ENCODE measurements at regions not wholly inside any gene's neighbourhood (a gene's known extent, or its start where the extent isn't known, plus 50 kb on each side); places are given as distances from the start of the nearest gene placed in this dataset.

DNA sequence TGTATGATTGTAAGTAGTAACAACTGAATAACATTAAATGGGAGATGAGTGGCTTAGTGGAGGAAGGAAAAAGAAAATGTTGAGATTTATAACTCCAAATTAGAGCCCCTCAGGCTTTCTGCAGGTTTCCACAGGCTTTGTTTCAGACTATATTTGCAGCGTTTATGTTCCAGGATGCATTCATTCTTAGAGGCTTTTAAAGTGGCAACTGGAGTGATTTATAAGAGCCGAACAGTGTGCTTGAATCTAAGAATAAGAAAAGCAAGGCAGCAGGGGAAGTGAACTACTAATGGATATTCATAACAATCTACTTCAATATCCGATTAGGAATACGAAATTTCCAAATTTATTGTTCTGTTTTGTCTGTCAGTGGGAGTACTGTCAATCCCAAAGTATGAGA lies 91.0 kb downstream of the UFM1 start:
- peaks cover 0 to 2% (median 2%) of the 10 kb centered on the region in 7 donors for H3K9me3 Mint-ChIP-seq
- no peaks in the 10 kb centered on the region for H4K20me1 ChIP-seq (ENCODE audit: insufficient read depth, low read length)
- no peaks in the 10 kb centered on the region for H3K36me3 Mint-ChIP-seq
- intact Hi-C loops (cut with micrococcal nuclease): no loop called here
- H3K4me3 Mint-ChIP-seq: no peak overlapping the region
- H2AFZ ChIP-seq (ENCODE audit: insufficient read depth, low read depth, low read length, poor library complexity, severe bottlenecking): no peak overlapping the region
- no peak overlapping the region for H3K4me2 ChIP-seq (replicated peaks; ENCODE audit: extremely low read depth, low read length, poor library complexity, severe bottlenecking)
- TF ChIP-seq, protein P1, sequence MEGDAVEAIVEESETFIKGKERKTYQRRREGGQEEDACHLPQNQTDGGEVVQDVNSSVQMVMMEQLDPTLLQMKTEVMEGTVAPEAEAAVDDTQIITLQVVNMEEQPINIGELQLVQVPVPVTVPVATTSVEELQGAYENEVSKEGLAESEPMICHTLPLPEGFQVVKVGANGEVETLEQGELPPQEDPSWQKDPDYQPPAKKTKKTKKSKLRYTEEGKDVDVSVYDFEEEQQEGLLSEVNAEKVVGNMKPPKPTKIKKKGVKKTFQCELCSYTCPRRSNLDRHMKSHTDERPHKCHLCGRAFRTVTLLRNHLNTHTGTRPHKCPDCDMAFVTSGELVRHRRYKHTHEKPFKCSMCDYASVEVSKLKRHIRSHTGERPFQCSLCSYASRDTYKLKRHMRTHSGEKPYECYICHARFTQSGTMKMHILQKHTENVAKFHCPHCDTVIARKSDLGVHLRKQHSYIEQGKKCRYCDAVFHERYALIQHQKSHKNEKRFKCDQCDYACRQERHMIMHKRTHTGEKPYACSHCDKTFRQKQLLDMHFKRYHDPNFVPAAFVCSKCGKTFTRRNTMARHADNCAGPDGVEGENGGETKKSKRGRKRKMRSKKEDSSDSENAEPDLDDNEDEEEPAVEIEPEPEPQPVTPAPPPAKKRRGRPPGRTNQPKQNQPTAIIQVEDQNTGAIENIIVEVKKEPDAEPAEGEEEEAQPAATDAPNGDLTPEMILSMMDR (IDR thresholded peaks at IDR 0.05): no peak
- H3K27ac Mint-ChIP-seq: no peak overlapping the region
- H3K27me3 ChIP-seq (ENCODE audit: control insufficient read depth in 2 of 2, insufficient read depth in 2 of 2, low read length in 2 of 2): no peaks in the 10 kb centered on the region
- H3K9me3 ChIP-seq (replicated peaks in 1 of 2; ENCODE audit: control insufficient read depth in 1 of 2, insufficient read depth in 1 of 2, low read length in 2 of 2): no peaks in the 10 kb centered on the region
- WGBS (ENCODE audit: insufficient coverage): 40% methylated on average over 1 of the region's 4 CpGs
- H3K4me1 Mint-ChIP-seq: no peaks in the 10 kb centered on the region
- no peak overlapping the region for H3K9ac ChIP-seq (ENCODE audit: insufficient read depth, low read length, poor library complexity, severe bottlenecking)
- H3K79me2 ChIP-seq (ENCODE audit: insufficient read depth, low read length): no peaks in the 10 kb centered on the region
- no peak overlapping the region for H3K4me3 ChIP-seq (replicated peaks in 1 of 3; ENCODE audit: low read depth in 2 of 3, low read length in 3 of 3)
- no peaks in the 10 kb centered on the region for H3K36me3 ChIP-seq (replicated peaks in 1 of 2; ENCODE audit: control insufficient read depth in 1 of 2, insufficient read depth in 2 of 2, low read length in 2 of 2)
- no peak overlapping the region for H3K27ac ChIP-seq (ENCODE audit: low read depth in 1 of 2, low read length in 2 of 2)
- no peak for DNase-seq
- no peaks in the 10 kb centered on the region for H3K4me1 ChIP-seq (ENCODE audit: control insufficient read depth in 1 of 2, insufficient read depth in 2 of 2, low read length in 2 of 2)
- H3K27me3 Mint-ChIP-seq (ENCODE audit: low read depth in 3 of 3): peaks cover 0 to 4% (median 3%) of the 10 kb centered on the region in 3 donors

DNA sequence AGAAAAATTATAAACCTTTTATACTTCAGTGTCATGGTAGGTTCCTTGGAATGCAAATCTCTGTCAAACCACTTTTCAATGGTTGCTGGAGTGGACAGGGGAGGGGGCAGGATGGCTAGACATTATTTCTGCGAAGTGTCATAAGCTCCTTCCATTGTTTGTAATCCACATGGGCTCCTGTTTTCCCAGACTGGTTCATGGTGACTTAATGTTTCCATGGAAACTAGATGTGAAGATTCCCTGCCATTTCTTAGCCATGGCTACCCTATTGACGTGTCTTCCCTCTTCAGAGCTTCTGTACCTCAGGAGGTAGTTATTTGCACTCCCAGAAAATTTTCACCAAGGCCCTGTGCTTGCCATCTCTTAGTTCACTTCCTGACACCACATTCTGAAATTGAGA lies 95.3 kb downstream of the UFM1 start:
- H3K4me1 ChIP-seq (ENCODE audit: control insufficient read depth in 1 of 2, insufficient read depth in 2 of 2, low read length in 2 of 2): no peaks in the 10 kb centered on the region
- Mint-ChIP-seq H3K9me3 (peaks cover 0 to 2% (median 2%) of the 10 kb centered on the region in 7 donors), H3K36me3 (no peaks in the 10 kb centered on the region), H3K4me3 (no peak overlapping the region), H3K27me3 (ENCODE audit: low read depth in 3 of 3) (peaks cover 0 to 5% (median 4%) of the 10 kb centered on the region in 3 donors), H3K27ac (no peak overlapping the region), H3K4me1 (no peaks in the 10 kb centered on the region)
- no peaks in the 10 kb centered on the region for H4K20me1 ChIP-seq (ENCODE audit: insufficient read depth, low read length)
- H3K4me3 ChIP-seq (replicated peaks in 1 of 3; ENCODE audit: low read depth in 2 of 3, low read length in 3 of 3): no peak overlapping the region
- no peak overlapping the region for H3K27ac ChIP-seq (ENCODE audit: low read depth in 1 of 2, low read length in 2 of 2)
- no peak for DNase-seq
- no peaks in the 10 kb centered on the region for H3K9me3 ChIP-seq (replicated peaks in 1 of 2; ENCODE audit: control insufficient read depth in 1 of 2, insufficient read depth in 1 of 2, low read length in 2 of 2)
- intact Hi-C loops (cut with micrococcal nuclease): no loop called here
- H2AFZ ChIP-seq (ENCODE audit: insufficient read depth, low read depth, low read length, poor library complexity, severe bottlenecking): no peak overlapping the region
- no peaks in the 10 kb centered on the region for H3K27me3 ChIP-seq (ENCODE audit: control insufficient read depth in 2 of 2, insufficient read depth in 2 of 2, low read length in 2 of 2)
- TF ChIP-seq, protein P1 (IDR thresholded peaks at IDR 0.05): no peak
- no peaks in the 10 kb centered on the region for H3K79me2 ChIP-seq (ENCODE audit: insufficient read depth, low read length)
- H3K4me2 ChIP-seq (replicated peaks; ENCODE audit: extremely low read depth, low read length, poor library complexity, severe bottlenecking): no peak overlapping the region
- H3K9ac ChIP-seq (ENCODE audit: insufficient read depth, low read length, poor library complexity, severe bottlenecking): no peak overlapping the region
- H3K36me3 ChIP-seq (replicated peaks in 1 of 2; ENCODE audit: control insufficient read depth in 1 of 2, insufficient read depth in 2 of 2, low read length in 2 of 2): no peaks in the 10 kb centered on the region
- 75% methylated on average over 1 of the region's 2 CpGs for WGBS (ENCODE audit: insufficient coverage)
